Gastroesophageal sphincter (tissue), 4 donors: ENCODE measurements at regions not wholly inside any gene's neighbourhood (a gene's known extent, or its start where the extent isn't known, plus 50 kb on each side); places are given as distances from the start of the nearest gene placed in this dataset.

Experiments
- ATAC-seq: fragments of 150-250 bp; one replicate; pipeline ENCODE4 v1.9.1; 2016; ENCODE audit warnings: mild to moderate bottlenecking, moderate library complexity
- H3K27ac ChIP-seq, 4 donors: fragments of 200-600 bp; sonication (generic) in 3 of 4; 1 replicate in 3 of 4; 2 replicates in 1 of 4; pipeline ENCODE4 v1.5.1; 2016 to 2019
- H3K27me3 ChIP-seq: fragments of 200-600 bp; sonication (generic); one replicate; pipeline ENCODE4 v1.5.1; 2019
- H3K36me3 ChIP-seq, 2 donors: fragments of 200-600 bp; sonication (generic); one replicate each; pipeline ENCODE4 v1.5.1; 2019; ENCODE audit warnings: control low read depth in 1 of 2
- H3K4me1 ChIP-seq, 3 donors: fragments of 200-600 bp; sonication (generic); 1 replicate in 2 of 3; 2 replicates in 1 of 3; pipeline ENCODE4 v1.5.1; 2016 to 2019; ENCODE audit warnings: control low read depth in 2 of 3
- H3K4me3 ChIP-seq, 2 donors: fragments of 200-600 bp; sonication (generic); one replicate each; pipeline ENCODE4 v1.5.1; 2019; ENCODE audit warnings: mild to moderate bottlenecking in 1 of 2, moderate library complexity in 1 of 2
- H3K9me3 ChIP-seq, 3 donors: fragments of 200-600 bp; sonication (generic); one replicate each; pipeline ENCODE4 v1.5.1; 2017 to 2019; ENCODE audit warnings: control low read depth in 2 of 3
- CTCF ChIP-seq, 4 experiments: fragments of 200-600 bp in 2 of 4; fragments of 450-650 bp in 2 of 4; sonication (generic) in 1 of 4; IDR thresholded peaks; one replicate each; pipeline ENCODE4 v1.5.1; 2017 to 2019; ENCODE audit warnings: antibody characterized with exemption in 4 of 4, mild to moderate bottlenecking in 2 of 4, moderate library complexity in 2 of 4
- EP300 ChIP-seq: sonication (generic); formaldehyde crosslinking; IDR thresholded peaks from one replicate; pipeline ENCODE4 v1.6.1; 2017; ENCODE audit warnings: antibody characterized with exemption, mild to moderate bottlenecking
- POLR2A ChIP-seq, 2 donors: fragments of 450-650 bp; IDR thresholded peaks; one replicate each; pipeline ENCODE4 v1.6.1; 2017; ENCODE audit warnings: antibody characterized with exemption in 2 of 2, mild to moderate bottlenecking in 2 of 2, moderate library complexity in 1 of 2
- POLR2AphosphoS5 ChIP-seq: sonication (generic); formaldehyde crosslinking; IDR thresholded peaks from one replicate; pipeline ENCODE4 v1.6.1; 2017; ENCODE audit warnings: antibody characterized with exemption
- WGBS, 2 donors: methylation state at CpG; one replicate each; pipeline ENCODE4 v1.1.5; 2018; ENCODE audit warnings: low coverage in 1 of 2; 5-methylcytosine and 5-hydroxymethylcytosine counted together

GRCh38 chr6:81552644-81553043, 199.8 kb downstream of the TENT5A start:
- 72 to 77% methylated on average over 2 to 3 of the region's 3 CpGs for WGBS, 2 donors
- no peak for ATAC-seq
- Histone ChIP-seq H3K4me3 (no peak overlapping the region), H3K9me3 (no peaks in the 10 kb centered on the region), H3K27ac (no peak overlapping the region), H3K4me1 (no peaks in the 10 kb centered on the region), H3K36me3 (no peaks in the 10 kb centered on the region), H3K27me3 (no peaks in the 10 kb centered on the region)
- TF ChIP-seq POLR2A (IDR thresholded peaks at IDR 0.05) = no peak
- no peak for TF ChIP-seq EP300
- TF ChIP-seq CTCF (IDR thresholded peaks at IDR 0.05) = no peak
- no peak for TF ChIP-seq POLR2AphosphoS5

GRCh38 chr6:81547149-81547548, 205.3 kb downstream of the TENT5A start:
- ATAC-seq = no peak
- WGBS, 2 donors = 80 to 87% methylated on average over 3 of the region's 3 CpGs
- H3K9me3 ChIP-seq = no peaks in the 10 kb centered on the region
- no peaks in the 10 kb centered on the region for H3K27me3 ChIP-seq
- no peaks in the 10 kb centered on the region for H3K4me1 ChIP-seq
- TF ChIP-seq EP300 = no peak
- no peak for TF ChIP-seq POLR2A (IDR thresholded peaks at IDR 0.05)
- TF ChIP-seq CTCF (IDR thresholded peaks at IDR 0.05) = no peak
- no peak for TF ChIP-seq POLR2AphosphoS5
- H3K4me3 ChIP-seq = no peak overlapping the region
- H3K36me3 ChIP-seq = no peaks in the 10 kb centered on the region
- no peak overlapping the region for H3K27ac ChIP-seq

- Histone ChIP-seq H3K27me3 (no peaks in the 10 kb centered on the region), H3K4me1 (no peaks in the 10 kb centered on the region), H3K36me3 (no peaks in the 10 kb centered on the region), H3K9me3 (no peaks in the 10 kb centered on the region), H3K4me3 (no peak overlapping the region), H3K27ac (no peak overlapping the region)
- ATAC-seq = no peak
- no peak for TF ChIP-seq POLR2AphosphoS5
- TF ChIP-seq EP300 = no peak
- TF ChIP-seq POLR2A (IDR thresholded peaks at IDR 0.05) = no peak
- TF ChIP-seq CTCF (IDR thresholded peaks at IDR 0.05) = no peak
- 57 to 63% methylated on average over 1 of the region's 2 CpGs for WGBS, 2 donors
Observed at GRCh38 chr6:81534934-81535465, 217.5 kb downstream of the TENT5A start.

- no peak overlapping the region for H3K4me3 ChIP-seq
- H3K27ac ChIP-seq = no peak overlapping the region
- H3K27me3 ChIP-seq = no peaks in the 10 kb centered on the region
- TF ChIP-seq POLR2AphosphoS5 = no peak
- TF ChIP-seq POLR2A (IDR thresholded peaks at IDR 0.05) = no peak
- TF ChIP-seq CTCF (IDR thresholded peaks at IDR 0.05) = no peak
- TF ChIP-seq EP300 = no peak
- no peaks in the 10 kb centered on the region for H3K36me3 ChIP-seq
- no peaks in the 10 kb centered on the region for H3K4me1 ChIP-seq
- no peak for ATAC-seq
- whole genome bisulfite sequencing, 2 donors = 65 to 85% methylated on average over 3 of the region's 3 CpGs
- H3K9me3 ChIP-seq = no peaks in the 10 kb centered on the region
Observed at GRCh38 chr6:81531869-81532561, 220.5 kb downstream of the TENT5A start.

GRCh38 chr6:81517455-81517854, 235.0 kb downstream of the TENT5A start:
- Histone ChIP-seq H3K9me3 (no peaks in the 10 kb centered on the region), H3K27me3 (no peaks in the 10 kb centered on the region), H3K4me3 (no peak overlapping the region), H3K4me1 (no peaks in the 10 kb centered on the region), H3K27ac (no peak overlapping the region), H3K36me3 (no peaks in the 10 kb centered on the region)
- WGBS, 2 donors = 71 to 75% methylated on average over 3 of the region's 3 CpGs
- TF ChIP-seq POLR2A (IDR thresholded peaks at IDR 0.05) = no peak
- TF ChIP-seq EP300 = no peak
- TF ChIP-seq POLR2AphosphoS5 = no peak
- no peak for TF ChIP-seq CTCF (IDR thresholded peaks at IDR 0.05)
- ATAC-seq = no peak
